ENCODE measurements at regions not wholly inside any gene's neighbourhood (a gene's known extent, or its start where the extent isn't known, plus 50 kb on each side); places are given as distances from the start of the nearest gene placed in this dataset.

GRCh38 chr5:96243862-96244261 is 189.2 kb downstream of the PCSK1 start:
- DNase-seq: no peak

GRCh38 chr5:96243203-96243602 is 189.8 kb downstream of the PCSK1 start:
- DNase-seq: no peak

- no peak for DNase-seq
Observed at GRCh38 chr5:96242571-96242970, 190.5 kb downstream of the PCSK1 start.

- no peak for DNase-seq
Observed at GRCh38 chr5:96236831-96237230, 196.2 kb downstream of the PCSK1 start.

GRCh38 chr5:96236051-96236450 is 197.0 kb downstream of the PCSK1 start:
- no peak for DNase-seq

GRCh38 chr5:96235008-96235910 is 197.8 kb downstream of the PCSK1 start:
- DNase-seq: no peak

GRCh38 chr5:96232602-96233001 is 200.4 kb downstream of the PCSK1 start:
- no peak for DNase-seq

GRCh38 chr5:96229188-96229587 is 203.9 kb downstream of the PCSK1 start:
- DNase-seq: no peak

- DNase-seq: no peak
Observed at GRCh38 chr5:96228408-96228807, 204.6 kb downstream of the PCSK1 start.

GRCh38 chr5:96227957-96228356 is 205.1 kb downstream of the PCSK1 start:
- no peak for DNase-seq

- DNase-seq: no peak
Observed at GRCh38 chr5:96226941-96227552, 206.0 kb downstream of the PCSK1 start.

- DNase-seq: no peak
Observed at GRCh38 chr5:96222129-96222528, 210.9 kb downstream of the PCSK1 start.

- DNase-seq: no peak
Observed at GRCh38 chr5:96220610-96221390, 212.2 kb downstream of the PCSK1 start.

GRCh38 chr5:96219580-96220281 is 213.3 kb downstream of the PCSK1 start:
- DNase-seq: no peak

- DNase-seq: no peak
Observed at GRCh38 chr5:96218653-96219052, 214.4 kb downstream of the PCSK1 start.

- DNase-seq: no peak
Observed at GRCh38 chr5:96214442-96215197, 218.4 kb downstream of the PCSK1 start.

GRCh38 chr5:96209829-96210228 is 223.2 kb downstream of the PCSK1 start:
- DNase-seq: no peak

- DNase-seq: no peak
Observed at GRCh38 chr5:96207420-96207819, 225.6 kb downstream of the PCSK1 start.

GRCh38 chr5:96203761-96204160 is 229.3 kb downstream of the PCSK1 start:
- no peak for DNase-seq

- no peak for DNase-seq
Observed at GRCh38 chr5:96201503-96201902, 231.5 kb downstream of the PCSK1 start.

- DNase-seq: no peak
Observed at GRCh38 chr5:96200641-96201040, 232.4 kb downstream of the PCSK1 start.

- no peak for DNase-seq
Observed at GRCh38 chr5:96199713-96200183, 233.3 kb downstream of the PCSK1 start.
